Peyer's patch (tissue), 4 donors: ENCODE measurements at regions not wholly inside any gene's neighbourhood (a gene's known extent, or its start where the extent isn't known, plus 50 kb on each side); places are given as distances from the start of the nearest gene placed in this dataset.
A peak's percentile ranks its signal among the peaks of the same experiment; 100 is the strongest.
"Not testable (repeated sequence)": the region's sequence is repeated elsewhere in the genome, so short reads cannot be mapped to it uniquely, and the experiment has no call there.

Experiments
- DNase-seq, 3 donors: peaks; one replicate each; pipeline ENCODE4 v3.0.0-alpha.2; 2017 to 2019
- H3K27ac ChIP-seq, 4 donors: fragments of 200-600 bp; sonication (generic); one replicate each; pipeline ENCODE4 v1.5.1; 2016 to 2019
- H3K27me3 ChIP-seq, 2 donors: fragments of 200-600 bp; sonication (generic); one replicate each; pipeline ENCODE4 v1.5.1; 2019
- H3K36me3 ChIP-seq, 3 donors: fragments of 200-600 bp; sonication (generic); one replicate each; pipeline ENCODE4 v1.5.1; 2016 to 2019
- H3K4me1 ChIP-seq, 4 donors: fragments of 200-600 bp; sonication (generic); one replicate each; pipeline ENCODE4 v1.5.1; 2016 to 2019
- H3K4me3 ChIP-seq, 4 donors: fragments of 200-600 bp; sonication (generic); 1 replicate in 3 of 4; 2 replicates in 1 of 4; pipeline ENCODE4 v1.5.1; 2016 to 2019; ENCODE audit warnings: mild to moderate bottlenecking in 1 of 4
- H3K9me3 ChIP-seq, 4 donors: fragments of 200-600 bp; sonication (generic); one replicate each; pipeline ENCODE4 v1.5.1; 2016 to 2019; ENCODE audit warnings: mild to moderate bottlenecking in 1 of 4
- CTCF ChIP-seq, 6 experiments: fragments of 450-650 bp in 4 of 6; fragments of 200-600 bp in 2 of 6; sonication (generic) in 1 of 6; IDR thresholded peaks; one replicate each; pipeline ENCODE4 v1.5.1; 2017 to 2019; ENCODE audit warnings: antibody characterized with exemption in 6 of 6, mild to moderate bottlenecking in 3 of 6, moderate library complexity in 1 of 6
- POLR2A ChIP-seq, 2 donors: fragments of 450-650 bp; IDR thresholded peaks; one replicate each; pipeline ENCODE4 v1.5.1; 2017; ENCODE audit warnings: antibody characterized with exemption in 2 of 2, mild to moderate bottlenecking in 2 of 2, moderate library complexity in 2 of 2

GRCh38 chr15:77881950-77882349, 195.6 kb downstream of the TBC1D2B start:
- no peaks in the 10 kb centered on the region for H3K36me3 ChIP-seq
- H3K4me1 ChIP-seq: no peaks in the 10 kb centered on the region
- TF ChIP-seq CTCF (IDR thresholded peaks at IDR 0.05): no peak
- TF ChIP-seq POLR2A (IDR thresholded peaks at IDR 0.05): no peak
- no peak overlapping the region for H3K27ac ChIP-seq
- no peak overlapping the region for H3K4me3 ChIP-seq
- DNase-seq: no peak
- no peaks in the 10 kb centered on the region for H3K27me3 ChIP-seq
- H3K9me3 ChIP-seq: no peaks in the 10 kb centered on the region

- H3K27me3 ChIP-seq, H3K4me3 ChIP-seq, DNase-seq, H3K36me3 ChIP-seq, H3K4me1 ChIP-seq, H3K9me3 ChIP-seq, H3K27ac ChIP-seq: not testable (repeated sequence)
These were observed 196.0 kb downstream of the TBC1D2B start for GRCh38 chr15:77881535-77881934.

GRCh38 chr15:77879466-77879865, 198.0 kb downstream of the TBC1D2B start:
- H3K27me3 ChIP-seq, DNase-seq, H3K36me3 ChIP-seq, H3K9me3 ChIP-seq, H3K4me1 ChIP-seq, H3K4me3 ChIP-seq, H3K27ac ChIP-seq: not testable (repeated sequence)

- Histone ChIP-seq H3K4me3 (no peak overlapping the region), H3K27me3 (no peaks in the 10 kb centered on the region), H3K36me3 (no peaks in the 10 kb centered on the region), H3K4me1 (no peaks in the 10 kb centered on the region), H3K9me3 (no peaks in the 10 kb centered on the region), H3K27ac (no peak overlapping the region)
- DNase-seq: no peak
- TF ChIP-seq POLR2A (IDR thresholded peaks at IDR 0.05) (no peak), CTCF (IDR thresholded peaks at IDR 0.05) (no peak)
These were observed 199.5 kb downstream of the TBC1D2B start for GRCh38 chr15:77877869-77878577.

GRCh38 chr15:77876107-77876820, 201.2 kb downstream of the TBC1D2B start:
- H3K27ac ChIP-seq, H3K36me3 ChIP-seq, H3K4me1 ChIP-seq, H3K4me3 ChIP-seq, H3K9me3 ChIP-seq, H3K27me3 ChIP-seq, DNase-seq: not testable (repeated sequence)

GRCh38 chr15:77875066-77875721, 202.3 kb downstream of the TBC1D2B start:
- H3K36me3 ChIP-seq, H3K27ac ChIP-seq, H3K9me3 ChIP-seq, H3K4me3 ChIP-seq, H3K4me1 ChIP-seq, H3K27me3 ChIP-seq: not testable (repeated sequence)
- DNase-seq: peak; percentile 27 to 63 (median 60)
- TF ChIP-seq CTCF (IDR thresholded peaks at IDR 0.05): peak in 4 of 6 experiments; percentile 28 to 51 (median 34)

- Histone ChIP-seq H3K27me3 (no peaks in the 10 kb centered on the region), H3K9me3 (no peaks in the 10 kb centered on the region), H3K4me1 (no peaks in the 10 kb centered on the region), H3K4me3 (no peak overlapping the region), H3K36me3 (no peaks in the 10 kb centered on the region), H3K27ac (no peak overlapping the region)
- no peak for DNase-seq
- TF ChIP-seq POLR2A (IDR thresholded peaks at IDR 0.05): no peak
- no peak for TF ChIP-seq CTCF (IDR thresholded peaks at IDR 0.05)
These were observed 203.4 kb downstream of the TBC1D2B start for GRCh38 chr15:77874063-77874462.

GRCh38 chr15:77872521-77873425, 204.7 kb downstream of the TBC1D2B start:
- H3K36me3 ChIP-seq, H3K27me3 ChIP-seq, H3K9me3 ChIP-seq, DNase-seq, H3K4me1 ChIP-seq, H3K4me3 ChIP-seq, H3K27ac ChIP-seq: not testable (repeated sequence)
